ENCODE measurements at regions not wholly inside any gene's neighbourhood (a gene's known extent, or its start where the extent isn't known, plus 50 kb on each side); places are given as distances from the start of the nearest gene placed in this dataset.
"Not testable (repeated sequence)": the region's sequence is repeated elsewhere in the genome, so short reads cannot be mapped to it uniquely, and the experiment has no call there.

DNA sequence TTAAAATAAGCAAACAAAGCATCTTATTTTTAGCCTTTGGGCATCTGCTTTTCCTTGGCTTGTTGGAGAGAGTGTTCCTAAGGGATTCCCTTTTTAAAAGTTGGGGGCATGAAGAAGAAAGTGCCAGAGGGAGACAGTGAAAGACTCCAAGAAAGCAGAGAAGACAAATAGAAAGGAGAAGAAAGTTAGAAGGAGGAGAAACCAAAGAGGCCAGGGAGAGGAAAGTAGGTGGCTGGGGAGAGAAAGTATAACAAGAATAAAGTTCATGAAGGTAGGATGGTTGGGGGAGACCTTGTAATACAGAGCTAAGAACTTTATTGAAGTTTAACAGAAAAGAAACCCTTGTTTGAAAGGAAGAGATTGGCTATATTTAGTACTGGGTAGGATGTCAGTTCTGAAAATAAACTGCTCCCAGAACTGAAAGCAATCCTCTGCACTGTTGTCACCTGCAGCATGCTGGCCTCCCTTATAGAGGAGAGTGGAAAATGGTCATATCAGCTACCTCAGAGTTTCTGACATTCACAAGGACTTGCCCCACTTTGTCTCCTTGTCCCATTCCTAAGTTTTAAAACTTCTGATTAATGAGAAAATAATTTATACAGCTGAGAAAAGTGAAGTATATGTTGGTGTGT lies 125.3 kb upstream of the VAMP7 start:
- CTCF ChIA-PET: no interaction called here
- Mint-ChIP-seq H3K27me3 (ENCODE audit: low read depth) (no peaks in the 10 kb centered on the region), H3K4me1 (ENCODE audit: low read depth) (no peaks in the 10 kb centered on the region), H3K4me3 (no peak overlapping the region), H3K27ac (no peak overlapping the region), H3K36me3 (ENCODE audit: low read depth) (no peaks in the 10 kb centered on the region), H3K9me3 (peaks cover under 1% of the 10 kb centered on the region)
- no peak for DNase-seq
- intact Hi-C loops (cut with micrococcal nuclease): no loop called here

DNA sequence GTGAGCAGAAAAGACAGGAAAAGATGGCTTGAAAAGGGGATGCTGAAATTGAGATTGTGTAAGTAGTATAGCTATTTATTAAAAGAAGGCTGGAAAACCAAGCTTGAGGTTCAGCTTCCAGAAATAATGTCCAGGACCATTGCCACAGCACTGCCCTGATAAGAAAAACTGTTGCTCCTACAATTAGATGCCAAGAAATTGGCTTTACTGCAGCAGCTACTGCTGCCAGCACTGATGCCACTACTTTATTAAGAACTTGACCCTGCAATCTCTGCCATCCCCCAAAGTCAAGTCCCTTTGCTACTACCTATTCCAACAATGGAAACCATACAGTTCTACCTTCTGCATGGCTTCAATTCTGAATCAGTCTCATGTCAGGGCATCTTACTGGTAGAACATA lies 130.0 kb upstream of the VAMP7 start:
- intact Hi-C loops (cut with micrococcal nuclease): no loop called here
- Mint-ChIP-seq H3K27ac (no peak overlapping the region), H3K9me3 (no peaks in the 10 kb centered on the region), H3K27me3 (ENCODE audit: low read depth) (no peaks in the 10 kb centered on the region), H3K4me3 (no peak overlapping the region), H3K4me1 (ENCODE audit: low read depth) (no peaks in the 10 kb centered on the region), H3K36me3 (ENCODE audit: low read depth) (peaks cover 1% of the 10 kb centered on the region)
- CTCF ChIA-PET: no interaction called here
- no peak for DNase-seq

DNA sequence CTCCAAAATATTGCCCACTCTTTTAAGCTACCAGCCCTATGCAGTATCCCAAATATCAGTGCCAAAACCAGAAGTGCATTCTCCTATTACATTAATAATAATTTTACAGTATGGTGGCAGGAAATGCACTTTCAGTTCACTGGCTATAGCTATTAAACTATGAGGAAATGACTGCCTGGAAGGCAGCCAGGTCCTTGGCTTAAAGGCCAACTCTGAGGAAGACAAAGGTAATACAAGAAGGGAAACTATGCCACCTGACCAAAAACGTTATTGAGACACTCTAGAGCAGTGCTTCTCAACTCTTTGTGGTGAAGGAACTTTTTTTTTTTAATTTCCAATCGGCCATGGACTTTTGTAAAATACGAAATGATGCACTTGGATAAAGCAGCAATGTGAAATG lies 133.6 kb upstream of the VAMP7 start:
- Mint-ChIP-seq H3K27ac (no peak overlapping the region), H3K4me1 (ENCODE audit: low read depth) (no peaks in the 10 kb centered on the region), H3K36me3 (ENCODE audit: low read depth) (peaks cover 1% of the 10 kb centered on the region), H3K9me3 (no peaks in the 10 kb centered on the region), H3K4me3 (no peak overlapping the region), H3K27me3 (ENCODE audit: low read depth) (no peaks in the 10 kb centered on the region)
- DNase-seq: no peak
- CTCF ChIA-PET: no interaction called here
- intact Hi-C loops (cut with micrococcal nuclease): no loop called here

DNA sequence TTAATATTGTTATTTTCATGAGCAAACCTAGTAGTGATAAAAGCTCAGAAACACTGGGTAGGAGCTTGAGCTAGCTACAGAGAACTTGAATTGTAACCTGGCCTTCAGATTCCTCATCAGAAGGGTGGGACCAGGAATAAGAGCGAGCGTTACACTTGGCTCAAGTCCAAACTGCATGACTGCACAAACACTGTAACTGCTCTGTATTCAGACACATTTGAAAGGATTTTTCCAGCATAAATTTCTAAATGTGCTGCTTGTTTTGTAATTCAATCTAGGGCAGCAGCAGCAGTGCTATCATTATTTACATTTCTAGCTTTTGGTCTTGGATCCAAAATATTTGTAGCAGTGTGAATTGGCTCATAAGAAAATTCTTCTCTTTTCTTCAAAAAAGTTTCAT lies 133.0 kb upstream of the TMLHE start:
- no peak overlapping the region for H3K27ac Mint-ChIP-seq
- no peaks in the 10 kb centered on the region for H3K27me3 Mint-ChIP-seq (ENCODE audit: low read depth)
- no peak overlapping the region for H3K4me3 Mint-ChIP-seq
- DNase-seq: no peak
- no peaks in the 10 kb centered on the region for H3K4me1 Mint-ChIP-seq (ENCODE audit: low read depth)
- H3K36me3 Mint-ChIP-seq (ENCODE audit: low read depth): peaks cover 1% of the 10 kb centered on the region
- intact Hi-C loops (cut with micrococcal nuclease): no loop called here
- CTCF ChIA-PET: no interaction called here
- H3K9me3 Mint-ChIP-seq: peaks cover 5% of the 10 kb centered on the region

DNA sequence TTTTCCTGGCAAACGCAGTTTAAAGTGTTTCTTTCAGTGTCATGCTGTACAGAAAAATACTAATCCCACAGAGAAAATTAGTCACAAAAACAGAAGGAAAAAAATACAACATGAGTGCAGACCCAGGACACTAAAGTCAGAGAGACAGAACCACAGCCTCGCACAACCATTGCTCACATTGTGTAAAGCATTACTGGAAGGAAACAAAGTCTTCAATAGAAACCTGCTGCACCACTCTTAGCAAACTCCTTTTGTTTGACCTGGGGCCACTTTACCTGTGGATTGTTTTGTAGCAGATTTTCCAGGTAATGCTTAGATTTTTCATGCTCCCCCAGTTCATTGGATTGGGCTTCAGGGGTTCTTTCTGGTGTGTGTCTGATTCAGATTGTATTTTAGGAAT lies 131.8 kb upstream of the TMLHE start:
- H3K27me3 Mint-ChIP-seq (ENCODE audit: low read depth): no peaks in the 10 kb centered on the region
- no peaks in the 10 kb centered on the region for H3K4me1 Mint-ChIP-seq (ENCODE audit: low read depth)
- H3K4me3 Mint-ChIP-seq: no peak overlapping the region
- H3K36me3 Mint-ChIP-seq (ENCODE audit: low read depth): peaks cover 1% of the 10 kb centered on the region
- no peak for DNase-seq
- peaks cover 10% of the 10 kb centered on the region for H3K9me3 Mint-ChIP-seq
- intact Hi-C loops (cut with micrococcal nuclease): no loop called here
- no peak overlapping the region for H3K27ac Mint-ChIP-seq
- CTCF ChIA-PET: no interaction called here

DNA sequence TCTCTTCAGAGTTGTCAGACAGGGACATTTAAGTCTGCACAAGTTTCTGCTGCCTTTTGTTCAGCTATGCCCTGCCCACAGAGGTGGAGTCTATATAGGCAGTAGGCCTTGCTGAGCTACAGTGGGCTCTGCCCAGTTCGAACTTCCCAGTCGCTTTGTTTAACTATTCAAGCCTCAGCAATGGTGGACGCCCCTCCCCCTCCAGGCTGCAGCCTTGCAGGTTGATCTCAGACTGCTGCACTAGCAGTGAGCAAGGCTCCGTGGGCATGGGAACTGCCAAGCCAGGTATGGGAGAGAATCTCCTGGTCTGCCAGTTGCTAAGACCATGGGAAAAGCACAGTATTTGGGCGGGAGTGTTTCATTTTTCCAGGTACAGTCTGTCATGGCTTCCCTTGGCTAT lies 115.6 kb upstream of the TMLHE start:
- H3K4me1 Mint-ChIP-seq (ENCODE audit: low read depth); CTCF ChIA-PET; H3K4me3 Mint-ChIP-seq; DNase-seq; H3K27ac Mint-ChIP-seq; intact Hi-C loops (cut with micrococcal nuclease); H3K36me3 Mint-ChIP-seq (ENCODE audit: low read depth); H3K27me3 Mint-ChIP-seq (ENCODE audit: low read depth): not testable (repeated sequence)
- H3K9me3 Mint-ChIP-seq: peaks cover 12% of the 10 kb centered on the region

DNA sequence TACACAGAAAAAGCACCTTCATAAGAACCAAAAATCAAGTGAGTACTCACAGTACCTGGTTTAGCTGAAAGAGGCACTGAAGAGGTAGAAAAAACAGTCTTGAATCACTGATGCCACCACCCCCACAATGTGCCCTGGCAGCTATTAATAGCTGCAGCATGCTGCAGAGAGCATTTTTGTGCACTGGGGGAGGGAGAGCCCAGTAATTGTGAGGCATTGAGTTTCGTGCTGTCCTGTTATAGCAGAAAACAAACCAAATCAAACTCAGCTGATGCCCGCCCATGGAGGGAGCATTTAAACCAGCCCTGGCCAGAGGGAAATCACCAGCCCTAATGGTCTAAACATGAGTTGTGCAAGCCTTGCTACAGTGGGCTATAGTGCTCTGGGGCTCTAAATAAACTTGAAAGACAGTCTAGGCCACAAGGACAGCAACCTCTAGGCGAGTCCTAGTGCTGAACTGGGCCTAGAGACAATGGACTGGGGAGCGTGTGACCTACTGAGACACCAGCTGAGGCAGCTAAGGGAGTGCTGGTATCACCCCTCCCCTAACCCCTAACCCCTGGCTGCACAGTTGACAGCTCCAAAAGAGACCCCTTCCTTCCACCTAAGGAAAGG lies 106.3 kb upstream of the TMLHE start:
- no peaks in the 10 kb centered on the region for H3K27me3 Mint-ChIP-seq (ENCODE audit: low read depth)
- H3K4me1 Mint-ChIP-seq (ENCODE audit: low read depth): no peaks in the 10 kb centered on the region
- H3K9me3 Mint-ChIP-seq: peaks cover 10% of the 10 kb centered on the region
- CTCF ChIA-PET: no interaction called here
- H3K4me3 Mint-ChIP-seq: no peak overlapping the region
- peaks cover 1% of the 10 kb centered on the region for H3K36me3 Mint-ChIP-seq (ENCODE audit: low read depth)
- H3K27ac Mint-ChIP-seq: no peak overlapping the region
- DNase-seq: no peak
- intact Hi-C loops (cut with micrococcal nuclease): no loop called here

DNA sequence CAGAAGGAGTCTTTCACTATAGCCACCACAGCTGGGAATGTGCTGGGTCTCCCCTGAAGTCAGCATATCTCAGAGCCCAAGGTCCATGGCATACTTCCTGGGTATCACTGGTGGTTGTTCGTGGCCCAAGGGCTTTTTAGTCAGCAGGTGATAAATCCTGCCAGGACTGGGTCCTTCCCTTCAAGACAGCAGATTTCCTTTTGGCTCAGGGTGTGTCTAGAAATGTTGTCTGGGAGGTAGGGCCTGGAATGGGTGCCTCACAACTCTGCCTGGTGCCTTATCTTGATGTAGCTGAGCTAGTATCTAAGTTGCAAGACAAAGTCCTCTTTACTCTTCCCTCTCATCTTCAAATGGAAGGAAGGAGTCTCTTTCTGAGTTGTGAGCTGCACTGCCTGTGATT lies 102.4 kb upstream of the TMLHE start:
- H3K4me1 Mint-ChIP-seq (ENCODE audit: low read depth): no peaks in the 10 kb centered on the region
- H3K36me3 Mint-ChIP-seq (ENCODE audit: low read depth): peaks cover 1% of the 10 kb centered on the region
- H3K27me3 Mint-ChIP-seq (ENCODE audit: low read depth): no peaks in the 10 kb centered on the region
- H3K4me3 Mint-ChIP-seq: no peak overlapping the region
- no peak for DNase-seq
- CTCF ChIA-PET: no interaction called here
- no peak overlapping the region for H3K27ac Mint-ChIP-seq
- H3K9me3 Mint-ChIP-seq: peaks cover 12% of the 10 kb centered on the region
- intact Hi-C loops (cut with micrococcal nuclease): no loop called here

DNA sequence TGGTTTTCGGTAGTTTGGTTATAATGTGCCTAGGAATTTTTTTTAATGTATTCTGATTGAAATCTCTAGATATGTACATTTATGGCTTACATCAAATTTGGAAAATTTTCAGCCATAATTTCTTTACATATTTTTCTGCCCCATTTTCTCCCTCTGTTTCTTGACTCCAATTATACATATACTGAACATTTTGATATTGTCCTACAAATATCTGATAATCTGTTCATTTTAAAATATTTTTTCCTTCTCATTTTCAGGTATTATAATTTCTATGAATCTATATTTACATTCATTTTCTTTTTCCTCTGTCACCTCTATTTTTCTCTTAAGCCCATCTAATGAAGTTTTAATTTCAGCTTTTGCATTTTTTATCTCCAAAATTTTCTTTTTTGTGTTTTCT lies 82.7 kb upstream of the TMLHE start:
- H3K36me3 Mint-ChIP-seq (ENCODE audit: low read depth): peaks cover 1% of the 10 kb centered on the region
- DNase-seq: no peak
- H3K4me1 Mint-ChIP-seq (ENCODE audit: low read depth): no peaks in the 10 kb centered on the region
- no peak overlapping the region for H3K4me3 Mint-ChIP-seq
- intact Hi-C loops (cut with micrococcal nuclease): no loop called here
- H3K27ac Mint-ChIP-seq: no peak overlapping the region
- CTCF ChIA-PET: no interaction called here
- H3K9me3 Mint-ChIP-seq: peaks cover 4% of the 10 kb centered on the region
- H3K27me3 Mint-ChIP-seq (ENCODE audit: low read depth): no peaks in the 10 kb centered on the region

DNA sequence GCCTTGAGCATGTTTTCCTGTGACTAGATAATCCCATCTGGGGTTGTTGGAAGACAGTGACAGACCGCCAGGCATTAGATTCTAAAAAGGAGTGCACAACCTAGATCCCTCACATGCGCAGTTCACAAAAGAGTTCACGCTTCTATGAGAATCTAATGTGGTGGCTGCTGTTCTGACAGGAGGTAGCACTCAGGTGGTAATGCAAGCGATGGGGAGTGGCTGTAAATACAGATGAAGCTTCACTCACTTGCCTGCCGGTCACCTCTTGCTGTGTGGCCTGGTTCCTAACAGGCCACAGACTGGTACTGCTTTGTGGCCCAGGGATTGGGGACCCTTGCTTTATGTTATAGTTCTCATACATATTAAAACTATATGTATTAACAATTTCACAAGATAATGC lies 81.9 kb upstream of the TMLHE start:
- peaks cover 1% of the 10 kb centered on the region for H3K36me3 Mint-ChIP-seq (ENCODE audit: low read depth)
- intact Hi-C loops (cut with micrococcal nuclease): no loop called here
- no peak overlapping the region for H3K27ac Mint-ChIP-seq
- H3K4me3 Mint-ChIP-seq: no peak overlapping the region
- no peaks in the 10 kb centered on the region for H3K4me1 Mint-ChIP-seq (ENCODE audit: low read depth)
- CTCF ChIA-PET: no interaction called here
- no peaks in the 10 kb centered on the region for H3K27me3 Mint-ChIP-seq (ENCODE audit: low read depth)
- DNase-seq: no peak
- H3K9me3 Mint-ChIP-seq: peaks cover 4% of the 10 kb centered on the region

DNA sequence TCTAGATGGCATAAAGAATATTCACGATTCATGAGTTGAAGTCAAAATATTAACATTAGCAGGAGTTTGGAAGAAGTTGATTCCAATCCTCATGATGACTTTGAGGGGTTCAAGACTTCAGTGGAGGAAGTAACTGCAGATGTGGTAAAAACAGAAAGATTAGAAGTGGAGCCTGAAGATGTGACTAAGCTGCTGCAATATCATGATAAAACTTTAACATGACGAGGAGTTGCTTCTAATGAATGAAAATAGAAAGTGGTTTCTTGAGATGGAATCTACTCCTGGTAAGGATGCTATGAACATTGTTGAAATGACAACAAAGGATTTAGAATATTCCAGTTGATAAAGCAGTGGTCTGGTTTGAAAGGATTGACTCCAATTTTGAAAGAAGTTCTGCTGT lies 70.1 kb upstream of the TMLHE start:
- H3K4me3 Mint-ChIP-seq: no peak overlapping the region

DNA sequence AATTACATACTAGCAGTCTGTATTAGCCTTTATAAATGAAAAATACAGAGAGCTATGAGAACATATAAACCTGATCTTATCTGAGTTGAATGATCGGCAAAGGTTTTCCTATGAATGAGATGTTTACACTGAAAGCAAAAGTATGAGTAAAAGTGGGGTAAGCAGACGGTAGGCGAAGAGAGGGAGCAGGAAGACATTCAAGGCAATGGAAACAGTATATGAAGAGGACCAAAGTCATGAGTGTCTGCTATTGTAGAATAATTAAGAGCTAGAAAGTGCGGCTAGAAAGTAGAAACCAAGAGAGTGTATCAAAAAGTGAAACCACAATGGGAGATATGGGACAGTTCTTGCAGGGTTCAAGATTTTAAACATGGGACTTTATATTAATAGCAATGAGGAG lies 67.0 kb upstream of the TMLHE start:
- Mint-ChIP-seq H3K4me3 (no peak overlapping the region), H3K27ac (no peak overlapping the region), H3K27me3 (ENCODE audit: low read depth) (no peaks in the 10 kb centered on the region), H3K4me1 (ENCODE audit: low read depth) (no peaks in the 10 kb centered on the region), H3K9me3 (no peaks in the 10 kb centered on the region), H3K36me3 (ENCODE audit: low read depth) (no peaks in the 10 kb centered on the region)
- DNase-seq: no peak
- CTCF ChIA-PET: no interaction called here
- intact Hi-C loops (cut with micrococcal nuclease): no loop called here

More for the DNA sequence above, 70.1 kb upstream of the TMLHE start:
- CTCF ChIA-PET: no interaction called here
- H3K27me3 Mint-ChIP-seq (ENCODE audit: low read depth): no peaks in the 10 kb centered on the region
- no peak overlapping the region for H3K27ac Mint-ChIP-seq
- no peaks in the 10 kb centered on the region for H3K36me3 Mint-ChIP-seq (ENCODE audit: low read depth)
- intact Hi-C loops (cut with micrococcal nuclease): no loop called here
- no peaks in the 10 kb centered on the region for H3K9me3 Mint-ChIP-seq
- no peak for DNase-seq
- no peaks in the 10 kb centered on the region for H3K4me1 Mint-ChIP-seq (ENCODE audit: low read depth)

DNA sequence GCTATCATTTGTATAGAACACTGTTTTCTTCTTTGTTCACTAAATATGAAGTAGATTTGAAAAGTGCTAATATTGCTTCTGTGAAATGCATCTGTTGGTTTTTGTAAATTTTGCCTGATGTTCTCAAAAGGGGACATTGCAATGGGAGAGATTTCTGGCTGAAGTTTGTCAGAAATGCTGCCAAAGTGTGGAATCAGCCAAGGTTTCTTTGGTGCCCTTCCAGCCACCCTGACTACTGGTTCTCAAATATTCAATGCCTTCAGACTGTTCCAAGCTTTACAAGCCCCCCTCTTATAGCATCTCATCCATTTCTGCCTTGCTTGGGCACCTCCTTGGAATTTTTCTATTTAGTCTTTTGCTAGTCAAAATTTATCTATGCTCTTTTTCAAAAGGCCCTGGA lies 60.6 kb upstream of the TMLHE start:
- Mint-ChIP-seq H3K36me3 (ENCODE audit: low read depth) (no peaks in the 10 kb centered on the region), H3K4me1 (ENCODE audit: low read depth) (no peaks in the 10 kb centered on the region), H3K27ac (no peak overlapping the region), H3K4me3 (no peak overlapping the region), H3K27me3 (ENCODE audit: low read depth) (no peaks in the 10 kb centered on the region), H3K9me3 (no peaks in the 10 kb centered on the region)
- CTCF ChIA-PET: no interaction called here
- no peak for DNase-seq
- intact Hi-C loops (cut with micrococcal nuclease): no loop called here
